ENCODE measurements at regions not wholly inside any gene's neighbourhood (a gene's known extent, or its start where the extent isn't known, plus 50 kb on each side); places are given as distances from the start of the nearest gene placed in this dataset.

DNA sequence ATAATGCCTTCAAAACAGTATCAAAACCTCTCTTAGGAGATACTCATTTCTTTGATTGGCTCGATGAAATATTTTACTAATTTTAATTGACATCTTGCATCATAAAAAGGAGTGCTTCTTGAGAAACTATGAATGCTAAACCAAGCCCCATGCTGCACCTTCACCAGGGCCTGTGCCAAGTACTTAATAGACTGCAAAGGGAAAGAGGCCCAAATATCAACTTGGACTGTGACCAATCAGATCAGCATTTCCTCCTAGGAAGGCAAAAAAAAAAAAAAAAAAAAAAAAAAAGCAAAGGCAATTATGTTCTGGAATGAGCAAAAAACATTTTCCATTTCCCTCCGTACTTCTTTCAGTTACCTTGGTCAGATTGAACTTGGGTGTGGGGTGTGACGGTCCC lies 253.0 kb upstream of the SOX4 start:
- TF ChIP-seq POLR2A (IDR thresholded peaks at IDR 0.05) = no peak
- TF ChIP-seq, protein P1, sequence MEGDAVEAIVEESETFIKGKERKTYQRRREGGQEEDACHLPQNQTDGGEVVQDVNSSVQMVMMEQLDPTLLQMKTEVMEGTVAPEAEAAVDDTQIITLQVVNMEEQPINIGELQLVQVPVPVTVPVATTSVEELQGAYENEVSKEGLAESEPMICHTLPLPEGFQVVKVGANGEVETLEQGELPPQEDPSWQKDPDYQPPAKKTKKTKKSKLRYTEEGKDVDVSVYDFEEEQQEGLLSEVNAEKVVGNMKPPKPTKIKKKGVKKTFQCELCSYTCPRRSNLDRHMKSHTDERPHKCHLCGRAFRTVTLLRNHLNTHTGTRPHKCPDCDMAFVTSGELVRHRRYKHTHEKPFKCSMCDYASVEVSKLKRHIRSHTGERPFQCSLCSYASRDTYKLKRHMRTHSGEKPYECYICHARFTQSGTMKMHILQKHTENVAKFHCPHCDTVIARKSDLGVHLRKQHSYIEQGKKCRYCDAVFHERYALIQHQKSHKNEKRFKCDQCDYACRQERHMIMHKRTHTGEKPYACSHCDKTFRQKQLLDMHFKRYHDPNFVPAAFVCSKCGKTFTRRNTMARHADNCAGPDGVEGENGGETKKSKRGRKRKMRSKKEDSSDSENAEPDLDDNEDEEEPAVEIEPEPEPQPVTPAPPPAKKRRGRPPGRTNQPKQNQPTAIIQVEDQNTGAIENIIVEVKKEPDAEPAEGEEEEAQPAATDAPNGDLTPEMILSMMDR (IDR thresholded peaks at IDR 0.05) = no peak
